COR-L47 (cell line): ENCODE measurements at regions not wholly inside any gene's neighbourhood (a gene's known extent, or its start where the extent isn't known, plus 50 kb on each side); places are given as distances from the start of the nearest gene placed in this dataset.

Source experiments
- DNase-seq: peaks from one replicate; lab custom pipeline; 2025; lab: John Stamatoyannopoulos, UW

DNA sequence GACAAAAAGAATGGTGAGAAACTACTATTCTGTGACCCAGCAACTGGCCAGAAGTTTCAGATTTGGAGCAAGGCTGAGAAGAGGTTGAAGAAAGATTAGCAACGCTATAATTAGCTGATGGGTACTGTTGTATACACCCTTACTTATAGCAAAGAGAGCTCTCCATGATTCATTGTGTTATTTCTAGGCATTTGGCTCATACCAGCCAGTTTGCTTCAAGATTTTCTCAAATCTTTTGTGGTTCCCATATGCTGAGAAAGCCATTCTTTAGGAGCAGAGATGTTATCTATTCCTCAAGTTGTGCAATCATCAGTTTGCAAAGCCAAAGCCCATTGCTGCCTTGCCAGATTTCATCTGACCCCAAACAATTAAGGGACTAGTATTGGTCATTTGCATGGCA, 179.4 kb downstream of the ETS1 start:
- no peak for DNase-seq

DNA sequence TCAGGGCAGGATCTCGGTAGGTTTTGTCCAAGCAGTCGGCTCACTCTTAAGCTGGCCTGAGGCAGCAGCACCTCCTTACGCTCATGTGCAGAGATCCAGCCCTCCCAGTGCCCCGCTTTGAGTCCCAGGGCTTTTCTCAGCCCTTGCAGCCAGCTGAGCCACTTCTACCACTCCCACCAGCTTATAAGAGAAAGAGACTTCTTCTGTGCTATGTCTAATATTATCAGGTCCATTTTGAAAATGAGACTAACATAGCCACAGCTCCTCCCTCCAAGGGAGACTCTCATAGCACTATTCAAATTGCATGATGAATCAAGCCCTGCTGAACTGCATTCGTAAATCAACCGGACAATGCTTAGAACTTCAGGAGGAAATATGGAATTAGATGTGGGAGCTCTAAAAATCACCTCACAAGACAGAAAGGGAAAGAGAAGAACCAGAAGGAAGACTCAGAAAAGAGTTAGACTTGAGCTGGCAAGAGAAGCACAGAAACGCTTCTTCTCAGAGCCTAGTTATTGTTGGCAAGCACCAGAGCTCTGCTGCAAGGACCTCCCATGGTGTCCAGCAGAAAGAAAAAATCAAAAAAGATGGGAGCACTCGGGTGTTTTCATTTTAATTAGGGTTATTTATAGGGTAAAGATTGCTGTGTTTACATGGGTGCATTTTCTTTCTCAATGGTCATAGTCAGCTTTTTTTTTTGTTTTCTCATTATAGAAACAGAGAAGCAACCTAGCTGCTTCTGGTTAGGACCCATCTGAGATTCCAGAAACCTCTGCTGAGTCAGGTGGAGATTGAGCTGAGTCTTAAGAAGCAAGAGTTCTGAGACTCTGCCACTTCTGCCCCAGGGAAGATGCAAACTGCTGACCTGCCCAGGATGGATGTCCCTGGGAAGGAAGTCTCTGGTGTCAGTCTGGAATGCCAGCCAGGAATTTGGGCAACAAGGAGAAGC, 181.4 kb downstream of the ETS1 start:
- no peak for DNase-seq

DNA sequence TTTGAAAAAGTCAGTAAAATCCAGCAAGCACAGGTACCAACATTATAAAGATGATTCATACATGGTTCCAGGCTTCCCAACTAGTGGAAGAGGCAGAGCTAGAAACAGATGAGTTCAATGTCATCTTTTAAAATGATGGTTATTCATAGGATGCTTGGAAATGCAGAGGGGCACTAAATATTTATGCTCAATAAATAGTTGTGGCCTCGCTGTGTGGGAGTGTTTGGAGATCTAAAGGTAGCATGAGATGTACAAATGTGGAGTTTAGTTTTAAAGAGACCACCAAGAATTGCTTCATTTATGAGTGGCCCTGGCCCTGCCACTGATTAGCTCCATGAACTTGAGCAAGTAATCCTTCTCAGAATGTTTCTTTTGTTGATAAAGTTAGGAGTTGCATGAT, 182.2 kb downstream of the ETS1 start:
- no peak for DNase-seq

DNA sequence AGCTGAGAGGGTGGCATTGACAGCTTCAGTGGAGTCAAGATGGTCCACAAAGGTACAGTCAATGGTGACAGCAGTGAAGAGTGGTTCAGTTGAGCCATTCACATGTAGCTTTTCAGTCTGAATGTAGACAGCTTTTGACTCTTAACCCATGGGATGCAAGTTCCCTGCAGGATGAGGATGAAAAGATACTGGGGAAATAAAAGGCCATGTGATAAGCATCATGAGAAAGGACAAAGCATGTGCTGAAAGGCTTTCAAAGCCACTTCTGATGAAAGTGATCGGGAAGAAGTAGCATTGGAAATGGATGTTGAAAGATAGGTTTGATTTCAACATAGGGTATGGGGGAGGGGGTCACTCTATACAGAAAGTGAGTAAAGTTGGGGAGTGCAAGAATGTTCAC, 182.9 kb downstream of the ETS1 start:
- no peak for DNase-seq

DNA sequence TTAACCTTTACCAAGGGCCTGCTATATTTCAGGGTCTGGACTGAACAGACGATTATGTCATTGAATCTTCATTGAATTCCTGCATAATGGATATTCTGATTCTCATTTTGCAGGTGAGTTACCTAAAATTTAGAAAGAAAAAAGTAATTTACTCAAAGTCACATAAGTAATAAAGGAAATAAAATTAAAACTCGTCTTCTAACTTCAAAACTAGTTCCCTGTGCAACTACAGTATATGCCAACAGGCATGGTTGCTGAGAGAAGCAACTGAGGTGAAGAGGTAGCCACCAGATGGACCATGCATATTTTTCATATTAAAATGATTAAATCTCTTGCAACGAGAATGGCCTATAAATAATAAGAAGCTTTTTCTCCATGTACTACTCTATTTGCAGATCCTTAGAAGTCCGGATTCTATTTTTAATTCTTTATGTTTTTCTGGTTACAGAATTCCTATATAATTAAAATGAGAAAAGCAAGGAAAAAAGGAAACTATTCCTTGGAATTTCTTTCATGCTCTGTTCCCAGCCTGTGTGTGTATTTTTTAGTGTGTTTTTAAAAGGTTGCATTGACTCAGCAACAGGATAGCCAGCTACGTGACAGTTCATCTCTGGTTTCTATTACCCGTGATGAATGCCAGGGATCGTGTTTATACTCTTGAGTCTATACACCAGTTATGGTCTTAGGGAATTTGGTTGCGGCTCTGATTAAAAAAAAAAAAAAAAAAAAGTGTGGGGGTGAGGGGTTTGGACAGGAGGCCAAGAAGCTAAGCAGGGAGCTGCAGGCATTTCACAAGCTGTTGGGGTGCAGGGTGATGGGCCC, 186.8 kb downstream of the ETS1 start:
- DNase-seq = no peak

- DNase-seq = no peak
These were observed 187.9 kb downstream of the ETS1 start for GRCh38 chr11:128399251-128400121.

DNA sequence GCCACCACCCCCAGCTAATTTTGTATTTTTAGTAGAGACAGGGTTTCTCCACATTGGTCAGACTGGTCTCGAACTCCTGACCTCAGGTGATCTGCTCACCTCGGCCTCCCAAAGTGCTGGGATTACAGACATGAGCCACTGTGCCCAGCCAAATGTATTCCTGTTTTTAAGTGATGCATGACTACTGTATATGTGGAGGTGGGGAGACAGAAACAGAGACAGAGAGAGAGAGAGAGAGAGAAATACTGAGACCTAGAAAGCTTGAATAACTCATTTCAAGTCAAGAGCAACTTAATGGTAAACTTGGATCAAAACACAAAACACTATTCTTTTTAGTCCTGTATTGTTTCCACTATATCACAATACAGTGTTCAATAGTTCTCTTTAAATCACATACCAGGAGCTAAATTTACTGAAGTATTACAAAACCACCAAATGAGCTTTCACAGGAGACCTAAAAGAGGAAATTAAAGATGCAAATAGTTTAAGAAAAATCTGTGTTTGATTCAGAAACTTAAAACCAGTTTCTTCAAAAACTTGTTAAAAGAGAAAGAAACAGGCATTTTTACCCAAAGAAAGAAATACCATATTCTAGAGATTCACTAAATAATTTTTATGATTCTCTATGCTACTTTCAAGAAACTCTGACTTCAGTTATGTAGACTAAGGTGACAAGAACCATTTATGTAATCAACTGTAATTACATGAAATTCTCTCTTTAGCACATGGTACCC, 188.7 kb downstream of the ETS1 start:
- DNase-seq = no peak

DNA sequence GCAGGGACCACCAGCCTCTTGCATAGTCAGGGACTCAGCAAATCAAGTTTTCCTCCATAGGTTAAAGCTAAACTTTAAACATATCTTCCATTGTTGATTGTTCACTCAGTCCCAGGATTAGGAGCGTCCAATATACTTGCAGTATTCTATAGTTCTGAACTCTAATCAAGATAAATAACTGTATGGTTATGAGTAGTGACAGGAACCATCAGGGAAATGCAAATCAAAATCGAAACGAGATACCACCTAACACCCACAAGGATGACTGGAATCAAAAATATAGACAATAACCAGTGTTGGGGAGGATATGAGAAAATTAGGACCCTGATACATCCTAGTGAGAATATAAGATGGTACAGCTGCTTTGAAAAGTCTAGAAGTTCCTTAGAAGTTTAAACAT, 190.0 kb downstream of the ETS1 start:
- no peak for DNase-seq

DNA sequence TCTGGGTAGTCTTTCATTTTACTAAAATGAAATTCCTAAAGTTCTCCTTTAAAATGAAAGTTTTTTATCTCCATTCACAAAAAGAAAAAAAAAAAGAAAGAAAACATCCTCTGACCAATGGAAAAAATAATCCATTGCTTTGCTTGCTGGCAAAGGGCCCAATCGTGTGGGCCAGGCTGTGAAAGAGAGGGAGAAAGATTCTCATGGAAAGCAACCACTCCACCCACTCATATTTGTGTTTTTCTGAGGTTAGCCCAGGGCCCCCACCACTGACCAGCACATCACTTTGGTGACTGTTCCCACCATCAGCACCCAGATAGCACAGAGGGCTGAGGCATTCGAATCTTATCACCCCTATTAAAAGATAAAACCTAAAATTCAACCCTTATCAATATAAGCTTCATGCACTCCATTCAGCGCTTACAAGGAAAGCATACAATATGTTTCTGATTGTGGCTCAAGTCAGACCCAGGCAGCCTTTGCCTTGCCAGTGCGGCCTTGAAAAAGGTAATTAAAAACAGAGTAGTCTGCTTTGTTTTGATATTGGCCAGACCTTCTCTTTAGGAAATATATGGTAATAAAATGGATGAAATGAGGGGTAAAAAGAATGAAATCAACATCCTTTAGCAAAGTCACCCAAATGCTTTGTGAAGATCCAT, 192.8 kb downstream of the ETS1 start:
- no peak for DNase-seq

- DNase-seq = no peak
These were observed 195.1 kb downstream of the ETS1 start for GRCh38 chr11:128392259-128392658.

- DNase-seq = no peak
These were observed 195.5 kb downstream of the ETS1 start for GRCh38 chr11:128391811-128392210.

- DNase-seq = no peak
These were observed 197.1 kb downstream of the ETS1 start for GRCh38 chr11:128390246-128390645.

GRCh38 chr11:128389461-128389976, 197.8 kb downstream of the ETS1 start:
- no peak for DNase-seq

DNA sequence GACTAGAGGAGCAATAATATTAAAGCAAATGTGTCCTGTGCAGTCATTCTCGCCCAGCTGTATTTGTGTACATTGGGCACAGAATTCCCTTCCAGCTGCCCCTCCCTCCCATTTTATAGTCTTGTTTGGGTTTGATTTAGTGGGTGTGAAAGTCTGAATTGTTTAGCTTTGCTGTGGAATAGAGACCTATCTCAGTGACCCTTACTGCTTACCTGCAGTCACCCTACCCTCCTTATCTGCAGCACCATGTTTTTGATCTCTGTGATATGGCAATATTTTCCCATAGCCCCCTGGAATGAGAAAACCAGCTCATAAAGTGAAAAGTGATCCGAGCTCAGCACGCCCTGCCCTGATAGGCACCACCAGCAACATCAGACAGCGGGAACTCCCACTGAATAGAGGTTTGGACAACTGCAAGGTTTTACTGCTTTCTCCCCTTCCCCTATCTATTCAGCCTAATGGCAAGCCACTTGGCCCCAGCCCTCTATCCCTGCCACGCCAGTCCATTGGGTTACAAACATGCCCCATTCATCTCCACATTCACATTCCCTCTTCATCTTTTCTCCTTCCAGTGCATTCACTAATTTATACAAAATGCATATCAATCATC, 199.0 kb downstream of the ETS1 start:
- no peak for DNase-seq

DNA sequence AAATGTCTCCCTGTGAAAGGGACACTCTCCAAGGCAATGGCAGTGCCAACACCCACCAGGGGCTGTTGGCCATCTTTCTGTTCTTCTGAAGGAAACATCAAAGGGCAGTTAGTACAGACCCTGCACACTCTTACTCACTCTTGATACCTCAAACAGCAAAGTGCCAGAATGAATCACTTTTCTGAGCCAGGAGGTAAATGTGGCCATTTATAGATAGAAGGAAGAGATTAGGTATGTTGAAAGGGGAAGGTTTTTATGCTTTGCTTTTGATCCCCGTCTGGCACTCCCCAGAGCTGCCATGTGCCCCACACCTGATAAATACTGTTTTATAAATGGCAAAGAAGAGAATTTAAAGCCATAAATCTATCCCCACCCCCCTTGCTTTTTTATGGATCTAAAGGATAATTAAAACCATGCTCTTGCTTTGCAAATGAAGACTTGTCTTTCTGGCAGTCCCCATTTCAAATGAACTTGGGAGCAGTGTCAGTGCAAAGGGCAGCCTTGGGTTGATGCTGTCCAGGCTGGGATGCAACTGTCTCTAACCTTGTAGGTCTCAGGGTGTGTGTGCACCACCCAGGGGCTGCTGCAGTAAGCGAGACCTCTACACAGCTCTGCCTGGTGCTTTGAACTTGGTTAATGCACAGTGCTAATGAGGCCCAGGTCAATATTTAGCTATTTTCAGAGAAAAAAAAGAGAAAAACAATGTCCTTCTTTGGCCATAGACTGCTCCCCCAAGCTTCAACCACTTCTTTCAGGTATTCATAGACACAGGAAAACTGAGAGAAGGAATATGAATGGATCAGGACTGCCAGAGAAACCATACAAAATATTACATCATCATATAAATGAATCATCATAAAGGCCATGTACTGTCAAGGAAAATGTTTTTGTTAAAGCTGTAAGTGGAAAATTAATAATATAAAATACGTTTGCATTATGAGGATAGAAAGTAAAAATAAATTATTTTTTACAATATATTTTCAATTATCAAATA, 207.5 kb downstream of the ETS1 start:
- no peak for DNase-seq

- no peak for DNase-seq
These were observed 211.4 kb downstream of the ETS1 start for GRCh38 chr11:128375961-128376360.

- DNase-seq = no peak
These were observed 213.3 kb downstream of the ETS1 start for GRCh38 chr11:128374026-128374425.

GRCh38 chr11:128372977-128373376, 214.4 kb downstream of the ETS1 start:
- no peak for DNase-seq

DNA sequence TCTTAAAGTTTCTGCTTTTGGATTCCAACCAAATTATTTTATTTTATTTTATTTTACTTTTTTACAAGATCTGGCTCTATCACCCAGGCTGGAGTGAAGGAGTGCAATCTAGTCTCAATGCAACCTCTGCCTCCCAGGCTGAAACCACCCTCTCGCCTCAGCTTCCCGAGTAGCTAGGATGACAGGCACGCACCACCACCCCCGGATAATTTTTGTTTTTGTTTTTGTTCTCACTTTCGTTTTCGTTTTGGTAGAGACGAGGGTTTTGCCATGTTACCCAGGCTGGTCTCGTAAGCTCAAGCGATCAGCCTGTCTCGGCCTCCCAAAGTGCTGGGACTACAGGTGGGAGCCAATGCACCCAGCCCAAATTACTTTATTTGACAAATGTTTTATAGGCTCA, 219.8 kb downstream of the ETS1 start:
- DNase-seq = no peak
